ENCODE measurements at regions not wholly inside any gene's neighbourhood (a gene's known extent, or its start where the extent isn't known, plus 50 kb on each side); places are given as distances from the start of the nearest gene placed in this dataset.
A peak's percentile ranks its signal among the peaks of the same experiment; 100 is the strongest.

DNA sequence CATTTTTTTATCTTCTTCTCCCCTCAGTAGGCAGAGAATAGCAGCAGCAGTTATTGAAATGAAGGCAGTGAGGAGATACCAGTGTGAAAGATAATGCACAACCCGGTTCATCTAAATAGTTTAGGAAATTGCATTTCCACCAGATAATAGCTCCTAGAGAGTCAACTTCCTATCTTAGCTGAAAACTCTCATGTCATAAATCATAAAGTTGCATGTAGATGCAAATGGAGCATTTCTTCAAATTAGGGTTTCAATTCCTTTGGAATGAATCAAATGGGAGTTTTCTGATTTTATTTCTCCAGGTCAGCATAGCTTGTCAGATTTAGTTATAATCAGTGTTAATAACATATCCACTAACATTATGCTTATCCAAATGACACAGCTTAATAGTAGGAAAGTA lies 335.3 kb downstream of the CNTNAP4 start:
- H3K27me3 ChIP-seq (ENCODE audit: insufficient read depth, insufficient read length) = no peaks in the 10 kb centered on the region
- no peak for DNase-seq (ENCODE audit: low read depth, low spot score)
- H3K36me3 ChIP-seq (ENCODE audit: insufficient read depth, insufficient read length, low read length) = no peaks in the 10 kb centered on the region
- TF ChIP-seq SUZ12 (IDR thresholded peaks at IDR 0.05; ENCODE audit: extremely low read depth, insufficient read depth, insufficient read length) = no peak
- TF ChIP-seq YY1 (IDR thresholded peaks at IDR 0.05; ENCODE audit: insufficient read depth, insufficient read length) = no peak
- TF ChIP-seq ZNF274 (IDR thresholded peaks at IDR 0.05; ENCODE audit: low read depth, low read length) = no peak
- H3K9ac ChIP-seq (ENCODE audit: insufficient read length, low read depth) = no peak overlapping the region
- no peaks in the 10 kb centered on the region for H3K9me3 ChIP-seq (ENCODE audit: insufficient read depth, low read length)
- no peaks in the 10 kb centered on the region for H3K4me1 ChIP-seq (ENCODE audit: insufficient read depth, insufficient read length)
- no peak overlapping the region for H3K4me3 ChIP-seq (ENCODE audit: insufficient read length, low read depth)

DNA sequence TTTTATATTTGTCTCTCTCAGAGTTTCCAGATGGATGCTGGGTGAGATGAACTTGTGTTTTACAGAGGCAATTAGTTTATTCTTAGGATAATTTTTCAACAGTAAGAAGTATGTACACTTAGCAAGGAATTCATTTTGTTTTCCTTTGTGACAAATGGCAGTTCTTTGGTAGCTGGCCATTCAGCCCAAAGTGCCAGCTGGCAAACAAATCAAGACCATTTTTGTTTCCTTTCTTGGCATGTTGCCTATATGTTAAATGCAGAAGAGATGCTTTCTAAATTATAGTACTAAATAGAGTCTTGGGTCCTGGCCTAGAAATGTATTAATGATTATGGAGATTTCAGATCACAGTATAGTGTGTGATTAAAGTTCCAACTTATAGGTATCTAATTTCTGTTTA lies 337.1 kb downstream of the CNTNAP4 start:
- Histone ChIP-seq H3K4me1 (ENCODE audit: insufficient read depth, insufficient read length) (no peaks in the 10 kb centered on the region), H3K4me3 (ENCODE audit: insufficient read length, low read depth) (no peak overlapping the region), H3K9ac (ENCODE audit: insufficient read length, low read depth) (no peak overlapping the region), H3K27me3 (ENCODE audit: insufficient read depth, insufficient read length) (no peaks in the 10 kb centered on the region), H3K36me3 (ENCODE audit: insufficient read depth, insufficient read length, low read length) (no peaks in the 10 kb centered on the region), H3K9me3 (ENCODE audit: insufficient read depth, low read length) (no peaks in the 10 kb centered on the region)
- no peak for DNase-seq (ENCODE audit: low read depth, low spot score)
- TF ChIP-seq SUZ12 (IDR thresholded peaks at IDR 0.05; ENCODE audit: extremely low read depth, insufficient read depth, insufficient read length) (no peak), YY1 (IDR thresholded peaks at IDR 0.05; ENCODE audit: insufficient read depth, insufficient read length) (no peak)

DNA sequence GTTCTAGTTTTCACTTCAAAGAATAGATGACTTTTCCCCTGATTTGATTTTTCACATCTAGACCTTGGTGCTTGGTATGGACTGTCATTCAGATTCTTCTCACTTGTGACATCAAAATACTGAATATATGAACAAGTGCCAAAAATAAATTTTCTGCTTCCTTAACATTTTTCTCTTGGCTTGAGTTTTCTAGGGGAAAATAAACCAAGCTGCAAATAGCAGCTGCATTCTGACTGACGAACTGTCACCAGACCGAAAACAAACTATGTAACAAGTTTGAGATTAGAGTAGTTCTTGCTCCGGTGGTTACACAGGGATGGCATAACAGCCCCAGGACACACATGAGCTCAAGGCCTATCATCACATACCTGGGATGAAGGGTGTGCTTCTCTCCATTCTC lies 345.7 kb downstream of the CNTNAP4 start:
- no peak for DNase-seq (ENCODE audit: low read depth, low spot score)
- TF ChIP-seq SUZ12 (IDR thresholded peaks at IDR 0.05; ENCODE audit: extremely low read depth, insufficient read depth, insufficient read length) (no peak), YY1 (IDR thresholded peaks at IDR 0.05; ENCODE audit: insufficient read depth, insufficient read length) (no peak), ZNF274 (IDR thresholded peaks at IDR 0.05; ENCODE audit: low read depth, low read length) (no peak)
- no peak overlapping the region for H3K4me3 ChIP-seq (ENCODE audit: insufficient read length, low read depth)
- H3K9me3 ChIP-seq (ENCODE audit: insufficient read depth, low read length) = no peaks in the 10 kb centered on the region
- H3K9ac ChIP-seq (ENCODE audit: insufficient read length, low read depth) = no peak overlapping the region
- H3K4me1 ChIP-seq (ENCODE audit: insufficient read depth, insufficient read length) = no peaks in the 10 kb centered on the region
- H3K36me3 ChIP-seq (ENCODE audit: insufficient read depth, insufficient read length, low read length) = no peaks in the 10 kb centered on the region
- H3K27me3 ChIP-seq (ENCODE audit: insufficient read depth, insufficient read length) = no peaks in the 10 kb centered on the region

DNA sequence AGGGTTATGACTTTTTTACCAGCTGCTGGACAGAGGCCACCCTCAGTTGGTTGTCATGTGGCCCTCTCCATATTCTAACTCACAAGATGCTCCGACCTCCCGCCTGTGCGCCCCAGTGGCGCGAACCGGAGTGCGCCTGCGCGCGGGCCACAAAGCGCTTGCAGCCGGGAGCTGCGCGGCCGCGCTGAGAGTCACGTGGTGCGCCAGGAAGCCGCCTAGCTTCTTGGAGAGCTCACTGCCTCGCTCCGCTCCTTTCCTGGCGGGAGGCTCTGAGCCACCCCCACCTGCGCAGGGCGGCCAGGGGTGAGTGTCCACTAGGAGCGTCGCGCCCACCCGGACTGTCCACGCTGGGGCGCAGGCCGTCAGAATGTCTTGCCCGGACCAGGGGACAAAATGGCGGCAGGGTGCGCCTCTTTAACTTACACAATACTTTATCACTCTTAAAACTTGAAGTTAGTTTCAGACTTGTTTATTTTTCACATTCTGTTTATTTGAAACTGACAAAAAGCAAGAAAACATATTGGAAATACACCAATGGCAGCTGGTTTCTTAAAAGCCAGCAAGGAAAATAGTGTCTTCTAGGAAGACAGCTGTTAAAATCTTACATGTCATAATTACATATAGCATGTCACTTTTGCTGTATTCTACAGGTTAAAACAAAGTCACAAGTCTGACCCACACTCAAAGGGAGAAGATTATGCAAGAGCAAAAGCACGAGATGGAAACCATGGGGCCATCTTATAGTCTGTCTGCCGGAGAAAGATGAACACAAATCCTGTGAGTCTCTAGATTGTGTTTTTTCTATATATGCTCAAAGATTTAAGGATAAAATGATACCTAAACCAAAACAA lies 357.9 kb downstream of the CNTNAP4 start:
- H3K9ac ChIP-seq (ENCODE audit: insufficient read length, low read depth) = no peak overlapping the region
- no peaks in the 10 kb centered on the region for H3K36me3 ChIP-seq (ENCODE audit: insufficient read depth, insufficient read length, low read length)
- TF ChIP-seq YY1 (IDR thresholded peaks at IDR 0.05; ENCODE audit: insufficient read depth, insufficient read length) = no peak
- TF ChIP-seq SUZ12 (IDR thresholded peaks at IDR 0.05; ENCODE audit: extremely low read depth, insufficient read depth, insufficient read length) = no peak
- no peak for TF ChIP-seq ZNF274 (IDR thresholded peaks at IDR 0.05; ENCODE audit: low read depth, low read length)

DNA sequence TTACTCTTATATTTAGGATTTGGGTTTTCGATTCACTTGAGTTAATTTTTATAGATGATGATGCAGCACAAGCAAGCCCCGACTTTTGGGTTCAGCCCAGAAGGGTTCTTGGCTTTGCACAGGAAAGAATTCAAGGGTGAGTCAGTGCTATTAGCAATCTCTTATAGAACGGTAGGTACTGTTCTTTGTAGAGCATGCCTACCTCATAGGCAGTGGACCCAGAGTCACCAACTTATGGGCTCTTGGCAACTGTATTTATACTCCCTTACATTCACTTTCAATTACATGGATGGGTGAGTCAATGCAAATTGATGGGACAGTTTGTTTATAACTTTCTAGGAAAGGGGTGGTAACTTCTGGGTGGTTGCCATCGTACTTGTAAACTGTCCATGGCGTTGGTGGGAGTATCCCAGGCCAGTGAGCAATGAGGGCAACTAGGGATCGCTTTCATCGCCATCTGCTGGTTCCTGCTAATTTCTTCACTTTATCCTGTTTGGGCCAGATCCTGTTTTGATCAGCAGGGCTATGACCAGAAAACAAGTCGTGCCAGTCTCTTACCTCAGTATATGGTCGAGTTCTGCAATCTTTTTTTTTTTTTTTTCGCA lies 362.6 kb downstream of the CNTNAP4 start:
- Histone ChIP-seq H3K4me3 (ENCODE audit: insufficient read length, low read depth) (no peak overlapping the region), H3K27me3 (ENCODE audit: insufficient read depth, insufficient read length) (no peaks in the 10 kb centered on the region), H3K36me3 (ENCODE audit: insufficient read depth, insufficient read length, low read length) (no peaks in the 10 kb centered on the region), H3K9me3 (ENCODE audit: insufficient read depth, low read length) (no peaks in the 10 kb centered on the region), H3K4me1 (ENCODE audit: insufficient read depth, insufficient read length) (no peaks in the 10 kb centered on the region), H3K9ac (ENCODE audit: insufficient read length, low read depth) (no peak overlapping the region)
- DNase-seq (ENCODE audit: low read depth, low spot score) = peak; percentile 46
- TF ChIP-seq ZNF274 (IDR thresholded peaks at IDR 0.05; ENCODE audit: low read depth, low read length) = no peak
- TF ChIP-seq YY1 (IDR thresholded peaks at IDR 0.05; ENCODE audit: insufficient read depth, insufficient read length) = no peak
- TF ChIP-seq SUZ12 (IDR thresholded peaks at IDR 0.05; ENCODE audit: extremely low read depth, insufficient read depth, insufficient read length) = no peak

More for the DNA sequence above, 357.9 kb downstream of the CNTNAP4 start:
- Histone ChIP-seq H3K9me3 (ENCODE audit: insufficient read depth, low read length) (peaks cover 10% of the 10 kb centered on the region), H3K4me1 (ENCODE audit: insufficient read depth, insufficient read length) (no peaks in the 10 kb centered on the region), H3K4me3 (ENCODE audit: insufficient read length, low read depth) (no peak overlapping the region), H3K27me3 (ENCODE audit: insufficient read depth, insufficient read length) (no peaks in the 10 kb centered on the region)
- DNase-seq (ENCODE audit: low read depth, low spot score) = no peak

DNA sequence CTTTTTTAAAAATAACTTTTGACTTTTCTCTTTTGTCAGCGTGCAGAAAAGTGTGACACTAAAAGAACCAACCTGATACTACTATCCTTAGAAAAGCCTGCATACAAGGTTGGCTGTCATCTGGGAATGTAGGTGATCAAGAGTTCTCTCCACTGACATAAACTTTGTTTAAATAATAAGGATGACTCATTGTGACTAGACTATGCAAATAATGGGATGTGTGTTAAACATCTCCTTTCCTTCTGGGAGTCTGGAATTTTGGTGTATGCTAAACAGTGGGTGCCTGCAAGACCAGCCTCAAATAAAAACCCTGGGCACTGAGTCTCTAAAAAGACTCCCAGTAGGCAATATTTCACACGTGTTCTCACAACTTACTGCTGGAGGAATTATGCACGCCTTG lies 373.4 kb downstream of the CNTNAP4 start:
- H3K9ac ChIP-seq (ENCODE audit: insufficient read length, low read depth) = no peak overlapping the region
- no peak for TF ChIP-seq ZNF274 (IDR thresholded peaks at IDR 0.05; ENCODE audit: low read depth, low read length)
- no peak for TF ChIP-seq SUZ12 (IDR thresholded peaks at IDR 0.05; ENCODE audit: extremely low read depth, insufficient read depth, insufficient read length)
- TF ChIP-seq YY1 (IDR thresholded peaks at IDR 0.05; ENCODE audit: insufficient read depth, insufficient read length) = no peak
- H3K4me3 ChIP-seq (ENCODE audit: insufficient read length, low read depth) = no peak overlapping the region
- DNase-seq (ENCODE audit: low read depth, low spot score) = no peak
- no peaks in the 10 kb centered on the region for H3K4me1 ChIP-seq (ENCODE audit: insufficient read depth, insufficient read length)
- no peaks in the 10 kb centered on the region for H3K36me3 ChIP-seq (ENCODE audit: insufficient read depth, insufficient read length, low read length)
- no peaks in the 10 kb centered on the region for H3K9me3 ChIP-seq (ENCODE audit: insufficient read depth, low read length)
- H3K27me3 ChIP-seq (ENCODE audit: insufficient read depth, insufficient read length) = no peaks in the 10 kb centered on the region

DNA sequence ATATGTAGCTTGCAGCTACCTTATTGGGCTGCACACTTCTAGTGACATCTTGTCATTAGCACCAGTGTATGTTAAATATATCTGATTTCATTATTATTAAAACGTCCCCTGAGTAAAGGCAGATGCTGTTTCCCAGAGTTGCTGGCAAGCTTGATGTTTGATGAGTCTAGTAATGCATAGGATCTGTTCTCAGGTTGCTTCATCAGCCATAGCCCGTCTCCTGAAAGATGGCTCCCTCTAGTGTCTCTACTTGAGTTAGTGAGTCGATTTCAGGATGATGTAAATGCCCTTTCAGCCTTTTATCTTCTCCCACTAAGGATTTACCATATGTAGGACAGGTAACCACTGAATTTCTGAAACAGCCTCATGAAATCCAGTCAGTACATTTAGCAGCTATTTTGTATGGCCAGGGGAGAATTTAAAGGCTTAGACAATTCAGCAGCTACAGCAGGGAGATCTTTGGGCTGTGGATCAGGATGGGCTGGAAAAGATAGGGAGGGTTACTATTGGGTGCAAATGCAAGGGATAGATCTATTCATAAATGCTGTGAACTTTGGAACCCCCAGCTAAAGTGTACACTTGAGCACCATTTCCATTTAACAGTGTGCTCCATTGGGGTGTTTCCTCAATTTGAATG lies 376.3 kb downstream of the CNTNAP4 start:
- Histone ChIP-seq H3K4me3 (ENCODE audit: insufficient read length, low read depth) (no peak overlapping the region), H3K9ac (ENCODE audit: insufficient read length, low read depth) (no peak overlapping the region), H3K9me3 (ENCODE audit: insufficient read depth, low read length) (no peaks in the 10 kb centered on the region), H3K36me3 (ENCODE audit: insufficient read depth, insufficient read length, low read length) (no peaks in the 10 kb centered on the region), H3K27me3 (ENCODE audit: insufficient read depth, insufficient read length) (no peaks in the 10 kb centered on the region), H3K4me1 (ENCODE audit: insufficient read depth, insufficient read length) (no peaks in the 10 kb centered on the region)
- no peak for TF ChIP-seq ZNF274 (IDR thresholded peaks at IDR 0.05; ENCODE audit: low read depth, low read length)
- no peak for TF ChIP-seq YY1 (IDR thresholded peaks at IDR 0.05; ENCODE audit: insufficient read depth, insufficient read length)
- TF ChIP-seq SUZ12 (IDR thresholded peaks at IDR 0.05; ENCODE audit: extremely low read depth, insufficient read depth, insufficient read length) = no peak
- peak; percentile 43 for DNase-seq (ENCODE audit: low read depth, low spot score)
